ENCODE measurements at regions not wholly inside any gene's neighbourhood (a gene's known extent, or its start where the extent isn't known, plus 50 kb on each side); places are given as distances from the start of the nearest gene placed in this dataset.

- intact Hi-C loops (cut with DNase I) = no loop called here
Observed at GRCh38 chr6:84392261-84392660, 164.8 kb upstream of the CEP162 start.

DNA sequence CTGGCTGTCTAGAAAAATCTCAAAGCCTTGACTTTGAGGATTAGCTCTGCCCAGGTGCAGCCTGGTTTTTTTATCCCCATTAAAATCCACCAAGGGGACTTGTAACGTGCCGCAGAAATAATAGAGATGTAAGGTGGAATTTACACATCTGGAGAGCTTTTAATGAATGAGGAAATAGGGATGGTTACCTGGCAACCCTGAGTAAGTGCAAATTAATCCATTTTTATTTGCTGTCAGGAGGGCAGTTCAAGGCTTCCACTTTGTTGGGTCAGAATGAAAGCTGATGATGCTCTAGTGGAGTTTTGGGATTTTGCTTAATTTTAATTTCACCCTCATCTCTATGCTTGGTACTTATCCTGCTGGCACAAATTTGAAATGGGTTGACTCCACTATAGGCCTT is 163.4 kb upstream of the CEP162 start:
- intact Hi-C loops (cut with DNase I) = no loop called here
- no peak for ATAC-seq

More at GRCh38 chr6:84392261-84392660, 164.8 kb upstream of the CEP162 start:
- ATAC-seq (no peak), DNase-seq (ENCODE audit: low spot score) (no peak)

DNA sequence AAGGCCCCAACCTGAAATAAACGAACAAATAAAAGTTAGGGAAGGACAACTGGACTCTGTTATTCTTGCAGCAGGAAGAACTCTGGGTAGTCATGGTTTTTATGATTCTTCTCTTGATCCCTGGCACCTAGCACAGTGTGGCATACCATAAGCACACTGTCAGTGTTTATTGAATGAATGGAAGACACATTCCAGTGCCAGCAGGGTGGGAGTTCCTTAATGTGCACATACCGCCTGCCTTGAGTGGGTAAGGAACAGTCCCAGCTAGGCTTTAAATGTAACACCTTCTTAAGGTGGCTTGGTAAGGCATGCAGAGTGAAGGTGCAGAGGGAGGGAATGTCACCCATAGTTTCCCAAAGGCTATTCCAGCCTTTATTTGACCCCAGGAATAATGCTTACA is 162.9 kb upstream of the CEP162 start:
- no peak for ATAC-seq
- intact Hi-C loops (cut with DNase I) = no loop called here
- no peak for DNase-seq (ENCODE audit: low spot score)

More for the DNA sequence above, 163.4 kb upstream of the CEP162 start:
- DNase-seq (ENCODE audit: low spot score) = no peak

DNA sequence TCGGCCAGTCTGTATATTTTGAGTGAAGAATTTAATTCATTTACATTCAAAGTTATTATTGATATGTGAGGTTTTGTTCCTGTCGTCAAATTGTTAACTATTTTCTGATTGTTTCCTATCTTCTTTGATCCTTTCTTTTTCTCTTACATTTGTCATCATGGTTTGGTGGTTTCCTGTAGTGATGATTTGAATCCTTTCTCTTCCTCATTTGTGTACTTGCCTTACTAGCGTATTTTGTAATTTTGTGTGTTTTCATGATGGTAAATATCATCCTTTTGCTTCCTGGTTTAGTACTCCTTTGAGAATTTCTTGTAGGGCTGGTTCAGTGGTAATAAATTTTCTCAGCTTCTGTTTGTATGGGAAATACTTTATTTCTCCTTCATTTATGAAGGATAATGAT is 151.7 kb upstream of the CEP162 start:
- DNase-seq (ENCODE audit: low spot score) (no peak), ATAC-seq (no peak)
- intact Hi-C loops (cut with DNase I) = no loop called here

GRCh38 chr6:84372290-84372689 is 144.8 kb upstream of the CEP162 start:
- no peak for ATAC-seq
- DNase-seq (ENCODE audit: low spot score) = no peak
- intact Hi-C loops (cut with DNase I) = no loop called here

DNA sequence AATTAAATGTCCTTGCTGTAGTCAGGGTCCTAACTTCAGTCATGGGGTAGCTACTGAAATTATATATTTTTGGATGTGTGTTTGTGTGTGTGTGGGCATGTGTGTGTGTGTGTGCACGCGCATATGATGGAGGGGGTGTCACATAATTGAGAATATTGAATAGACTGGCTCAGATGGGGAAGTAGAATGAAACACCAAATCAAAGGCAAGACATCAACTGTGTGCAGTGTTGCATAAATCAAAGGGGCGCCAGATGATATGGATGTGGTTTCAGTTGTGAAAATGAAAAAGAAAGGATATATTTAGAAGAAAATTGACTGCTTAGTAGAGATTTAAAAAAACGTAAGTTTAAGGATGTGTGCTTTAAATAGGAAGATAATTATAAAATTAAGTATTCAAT is 144.2 kb upstream of the CEP162 start:
- ATAC-seq (no peak), DNase-seq (ENCODE audit: low spot score) (no peak)
- intact Hi-C loops (cut with DNase I) = no loop called here

DNA sequence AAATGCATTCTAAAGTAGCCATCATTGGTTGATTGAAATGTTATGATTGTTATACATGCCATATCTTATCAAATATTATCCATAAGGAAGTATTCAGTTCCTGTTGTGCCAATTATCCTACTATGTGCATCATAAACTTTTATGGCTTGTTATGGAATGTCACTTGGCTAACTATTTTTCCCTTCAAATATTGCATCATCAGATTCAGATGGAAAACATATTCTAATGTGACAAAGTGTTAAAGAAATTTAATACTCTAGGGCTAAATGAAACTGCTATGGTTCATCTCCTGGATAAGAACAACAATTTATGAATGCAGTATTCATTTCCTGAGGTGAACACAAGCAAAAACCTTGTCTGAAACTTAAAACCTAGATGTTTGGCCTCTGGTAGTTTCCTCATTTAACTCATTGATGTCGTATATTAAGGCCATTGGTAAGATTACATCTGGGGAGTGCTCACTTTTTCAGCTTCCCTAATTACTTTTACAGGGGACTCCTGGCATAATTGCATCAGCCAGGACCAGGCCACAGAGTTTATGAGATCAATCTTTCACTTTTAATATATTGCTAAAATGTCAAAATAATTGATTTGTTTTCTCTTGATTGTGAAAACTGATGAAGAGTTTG is 134.9 kb upstream of the CEP162 start:
- no peak for DNase-seq (ENCODE audit: low spot score)
- ATAC-seq = no peak
- intact Hi-C loops (cut with DNase I) = no loop called here

- no peak for ATAC-seq
Observed at GRCh38 chr6:84361372-84362192, 134.1 kb upstream of the CEP162 start.

GRCh38 chr6:84360039-84360438 is 132.6 kb upstream of the CEP162 start:
- no peak for ATAC-seq
- intact Hi-C loops (cut with DNase I) = no loop called here
- no peak for DNase-seq (ENCODE audit: low spot score)

More at GRCh38 chr6:84361372-84362192, 134.1 kb upstream of the CEP162 start:
- intact Hi-C loops (cut with DNase I) = no loop called here
- no peak for DNase-seq (ENCODE audit: low spot score)

- intact Hi-C loops (cut with DNase I) = no loop called here
- ATAC-seq (no peak), DNase-seq (ENCODE audit: low spot score) (no peak)
Observed at GRCh38 chr6:84358581-84358980, 131.1 kb upstream of the CEP162 start.

GRCh38 chr6:84357631-84358030 is 130.2 kb upstream of the CEP162 start:
- ATAC-seq = no peak
- DNase-seq (ENCODE audit: low spot score) = no peak
- intact Hi-C loops (cut with DNase I) = no loop called here

DNA sequence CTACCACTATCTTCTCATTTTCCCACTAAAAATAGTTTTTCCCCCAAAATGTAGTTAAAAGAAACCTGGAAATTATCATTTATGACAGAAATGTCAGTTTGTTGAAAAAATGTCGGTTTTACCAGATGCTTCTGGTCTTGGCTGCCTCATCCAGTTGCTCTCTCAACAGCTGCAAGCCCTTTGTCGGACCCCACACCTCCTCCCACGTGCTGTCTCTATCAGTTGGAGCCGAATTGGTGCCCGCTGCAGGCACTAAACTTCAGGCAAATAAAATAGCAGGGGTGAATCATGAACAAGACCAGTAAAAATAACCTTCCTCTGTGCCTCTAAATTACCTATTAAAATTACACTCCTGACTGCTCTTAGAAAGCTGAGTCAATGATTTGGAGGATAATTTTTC is 129.5 kb upstream of the CEP162 start:
- ATAC-seq = no peak
- DNase-seq (ENCODE audit: low spot score) = no peak
- intact Hi-C loops (cut with DNase I) = no loop called here

DNA sequence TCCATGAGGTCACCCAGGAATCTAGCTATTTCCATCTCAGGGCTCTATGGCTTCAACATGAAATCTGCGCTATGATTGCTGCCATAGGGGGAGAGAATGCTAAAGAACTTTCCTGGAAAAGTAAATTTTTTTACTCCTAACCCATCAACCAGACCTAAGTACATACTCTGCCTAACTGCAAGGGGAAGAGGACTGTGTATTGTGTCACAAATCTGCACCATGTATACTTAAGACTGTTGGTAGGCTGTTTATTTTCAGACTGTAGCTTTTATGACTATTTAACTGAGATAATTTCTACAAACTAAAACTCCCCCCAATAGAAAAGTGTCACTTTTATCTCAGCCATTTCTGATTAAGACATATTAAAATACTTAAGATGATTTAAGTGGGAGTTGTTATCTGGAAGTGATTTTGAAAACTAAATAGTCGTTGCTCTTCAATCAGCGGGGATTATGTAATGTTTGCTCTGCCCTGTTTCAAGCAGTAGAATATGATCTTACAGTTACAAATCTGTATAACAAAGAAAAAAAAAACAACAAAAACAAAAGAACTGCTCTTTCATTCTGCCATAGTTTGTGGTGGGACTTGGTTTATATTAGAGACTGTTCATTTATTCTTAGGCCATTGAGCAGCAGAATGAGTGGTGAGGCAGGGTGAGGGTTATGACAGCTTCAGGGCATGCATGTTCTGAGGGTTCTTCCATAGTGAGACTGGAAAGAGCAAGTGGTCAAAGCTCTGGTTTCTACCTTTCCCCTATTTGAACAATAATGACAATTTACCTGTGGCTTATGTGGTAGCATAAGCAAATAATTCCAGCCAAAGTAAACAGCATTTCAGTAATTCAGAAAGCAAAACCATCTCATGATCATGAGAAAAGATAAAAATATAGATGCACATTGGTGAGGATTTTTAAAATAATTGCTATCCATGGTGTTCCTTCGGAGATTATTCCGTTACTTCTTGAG is 126.3 kb upstream of the CEP162 start:
- ATAC-seq = peak; percentile 36
- DNase-seq (ENCODE audit: low spot score) = no peak

GRCh38 chr6:84350397-84350796 is 123.0 kb upstream of the CEP162 start:
- intact Hi-C loops (cut with DNase I) = no loop called here
- ATAC-seq = peak; percentile 61
- DNase-seq (ENCODE audit: low spot score) = no peak

More for the DNA sequence above, 126.3 kb upstream of the CEP162 start:
- intact Hi-C loops (cut with DNase I) = no loop called here

DNA sequence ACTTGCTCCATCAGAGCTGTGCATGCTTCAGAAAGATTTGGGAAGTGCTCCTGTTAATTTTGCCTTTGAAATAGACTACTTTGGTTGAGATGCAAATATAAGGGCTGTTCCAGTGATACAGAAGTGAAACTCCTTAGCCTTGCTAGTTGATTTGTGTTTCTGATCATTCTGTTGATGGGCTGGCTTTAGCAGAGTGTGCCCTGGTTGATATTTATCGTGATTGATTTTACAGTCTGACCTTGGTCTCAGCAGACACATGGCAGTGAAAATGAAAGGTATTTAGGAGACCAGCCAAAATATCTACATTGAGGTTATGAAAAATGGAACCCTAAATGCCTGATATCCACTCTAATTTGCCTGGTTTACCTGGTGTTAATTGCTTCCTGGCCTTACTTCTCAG is 122.1 kb upstream of the CEP162 start:
- intact Hi-C loops (cut with DNase I) = no loop called here
- ATAC-seq = no peak
- no peak for DNase-seq (ENCODE audit: low spot score)

GRCh38 chr6:84348801-84349200 is 121.4 kb upstream of the CEP162 start:
- intact Hi-C loops (cut with DNase I) = no loop called here
- DNase-seq (ENCODE audit: low spot score) = no peak
- ATAC-seq = no peak

- intact Hi-C loops (cut with DNase I) = no loop called here
- DNase-seq (ENCODE audit: low spot score) (no peak), ATAC-seq (no peak)
Observed at GRCh38 chr6:84346372-84346771, 118.9 kb upstream of the CEP162 start.

- DNase-seq (ENCODE audit: low spot score) (no peak), ATAC-seq (no peak)
- intact Hi-C loops (cut with DNase I) = no loop called here
Observed at GRCh38 chr6:84344005-84344404, 116.6 kb upstream of the CEP162 start.

GRCh38 chr6:84340422-84340821 is 113.0 kb upstream of the CEP162 start:
- intact Hi-C loops (cut with DNase I) = no loop called here
- DNase-seq (ENCODE audit: low spot score) = no peak
- ATAC-seq = no peak

- DNase-seq (ENCODE audit: low spot score) (no peak), ATAC-seq (peak; percentile 55)
- intact Hi-C loops (cut with DNase I) = no loop called here
Observed at GRCh38 chr6:84333842-84334241, 106.4 kb upstream of the CEP162 start.

All from sciatic nerve (tissue), 2 donors.